ENCODE measurements at regions not wholly inside any gene's neighbourhood (a gene's known extent, or its start where the extent isn't known, plus 50 kb on each side); places are given as distances from the start of the nearest gene placed in this dataset.
"Not testable (repeated sequence)": the region's sequence is repeated elsewhere in the genome, so short reads cannot be mapped to it uniquely, and the experiment has no call there.

- Histone ChIP-seq H2AFZ (ENCODE audit: low read depth, low read length) (no peak overlapping the region), H3K9ac (ENCODE audit: low read length) (no peak overlapping the region), H3K27ac (ENCODE audit: low read length, poor library complexity, severe bottlenecking) (no peak overlapping the region), H3K18ac (ENCODE audit: low read depth in 1 of 2, low read length in 2 of 2) (no peak overlapping the region), H2BK5ac (ENCODE audit: low read depth, low read length, poor library complexity, severe bottlenecking) (no peak overlapping the region), H3K9me3 (ENCODE audit: control insufficient read depth, low read length) (no peaks in the 10 kb centered on the region), H2AK5ac (ENCODE audit: low read length, severe bottlenecking) (no peak overlapping the region), H3K27me3 (ENCODE audit: control insufficient read depth in 1 of 2, insufficient read depth in 1 of 2, low read length in 2 of 2) (no peaks in the 10 kb centered on the region), H3K79me1 (replicated peaks; ENCODE audit: low read length, poor library complexity, severe bottlenecking) (no peaks in the 10 kb centered on the region), H3K36me3 (ENCODE audit: control insufficient read depth in 1 of 2, insufficient read depth in 2 of 2, low read depth in 1 of 2, low read length in 2 of 2) (no peaks in the 10 kb centered on the region), H3K4me2 (ENCODE audit: low read length, poor library complexity, severe bottlenecking) (no peak overlapping the region), H2BK15ac (ENCODE audit: low read depth, poor library complexity, severe bottlenecking) (no peak overlapping the region), H3K4me1 (ENCODE audit: control insufficient read depth, insufficient read depth, low read depth, low read length) (peaks cover 8% of the 10 kb centered on the region), H2BK12ac (ENCODE audit: low read length in 2 of 2) (no peak overlapping the region), H3K4ac (ENCODE audit: low read depth in 1 of 2, low read length in 2 of 2) (no peak overlapping the region), H3K14ac (ENCODE audit: low read length in 2 of 2) (no peak overlapping the region), H4K91ac (ENCODE audit: low read length) (no peak overlapping the region), H4K8ac (ENCODE audit: low read length) (no peak overlapping the region), H3K4me3 (ENCODE audit: insufficient read depth in 1 of 2, low read depth in 1 of 2, low read length in 2 of 2) (no peak overlapping the region), H3K23ac (ENCODE audit: low read length in 2 of 2) (no peak overlapping the region), H2BK120ac (ENCODE audit: low read depth, low read length) (no peak overlapping the region)
- no peak for DNase-seq
- 23% methylated on average over 2 of the region's 2 CpGs for WGBS
These were observed 155.5 kb downstream of the MTX2 start for GRCh38 chr2:176424746-176425145.

- Histone ChIP-seq H4K91ac (ENCODE audit: low read length) (no peak overlapping the region), H2AK5ac (ENCODE audit: low read length, severe bottlenecking) (no peak overlapping the region), H3K27ac (ENCODE audit: low read length, poor library complexity, severe bottlenecking) (no peak overlapping the region), H2BK120ac (ENCODE audit: low read depth, low read length) (no peak overlapping the region), H3K4me2 (ENCODE audit: low read length, poor library complexity, severe bottlenecking) (no peak overlapping the region), H2BK5ac (ENCODE audit: low read depth, low read length, poor library complexity, severe bottlenecking) (no peak overlapping the region), H2BK12ac (ENCODE audit: low read length in 2 of 2) (no peak overlapping the region), H3K9ac (ENCODE audit: low read length) (no peak overlapping the region), H3K23ac (ENCODE audit: low read length in 2 of 2) (no peak overlapping the region), H3K4ac (ENCODE audit: low read depth in 1 of 2, low read length in 2 of 2) (no peak overlapping the region), H2AFZ (ENCODE audit: low read depth, low read length) (no peak overlapping the region), H3K4me3 (ENCODE audit: insufficient read depth in 1 of 2, low read depth in 1 of 2, low read length in 2 of 2) (no peak overlapping the region), H3K36me3 (ENCODE audit: control insufficient read depth in 1 of 2, insufficient read depth in 2 of 2, low read depth in 1 of 2, low read length in 2 of 2) (no peaks in the 10 kb centered on the region), H3K79me1 (replicated peaks; ENCODE audit: low read length, poor library complexity, severe bottlenecking) (no peaks in the 10 kb centered on the region), H3K14ac (ENCODE audit: low read length in 2 of 2) (no peak overlapping the region), H3K18ac (ENCODE audit: low read depth in 1 of 2, low read length in 2 of 2) (no peak overlapping the region), H3K27me3 (ENCODE audit: control insufficient read depth in 1 of 2, insufficient read depth in 1 of 2, low read length in 2 of 2) (no peaks in the 10 kb centered on the region), H3K9me3 (ENCODE audit: control insufficient read depth, low read length) (no peaks in the 10 kb centered on the region), H2BK15ac (ENCODE audit: low read depth, poor library complexity, severe bottlenecking) (no peak overlapping the region), H4K8ac (ENCODE audit: low read length) (no peak overlapping the region), H3K4me1 (ENCODE audit: control insufficient read depth, insufficient read depth, low read depth, low read length) (peaks cover 1% of the 10 kb centered on the region)
- no peak for DNase-seq
- no CpG with 5 or more reads among the region's 2 CpGs for WGBS
These were observed 158.3 kb downstream of the MTX2 start for GRCh38 chr2:176427549-176427948.

GRCh38 chr2:176428944-176429469, 159.8 kb downstream of the MTX2 start:
- H3K23ac ChIP-seq (ENCODE audit: low read length in 2 of 2); H3K27me3 ChIP-seq (ENCODE audit: control insufficient read depth in 1 of 2, insufficient read depth in 1 of 2, low read length in 2 of 2); H3K4me1 ChIP-seq (ENCODE audit: control insufficient read depth, insufficient read depth, low read depth, low read length); H4K91ac ChIP-seq (ENCODE audit: low read length); H2BK5ac ChIP-seq (ENCODE audit: low read depth, low read length, poor library complexity, severe bottlenecking); H2AK5ac ChIP-seq (ENCODE audit: low read length, severe bottlenecking); H3K27ac ChIP-seq (ENCODE audit: low read length, poor library complexity, severe bottlenecking); H2AFZ ChIP-seq (ENCODE audit: low read depth, low read length); H3K14ac ChIP-seq (ENCODE audit: low read length in 2 of 2); H3K18ac ChIP-seq (ENCODE audit: low read depth in 1 of 2, low read length in 2 of 2); H2BK12ac ChIP-seq (ENCODE audit: low read length in 2 of 2); H3K36me3 ChIP-seq (ENCODE audit: control insufficient read depth in 1 of 2, insufficient read depth in 2 of 2, low read depth in 1 of 2, low read length in 2 of 2); H3K4me2 ChIP-seq (ENCODE audit: low read length, poor library complexity, severe bottlenecking); H4K8ac ChIP-seq (ENCODE audit: low read length); DNase-seq; H3K4ac ChIP-seq (ENCODE audit: low read depth in 1 of 2, low read length in 2 of 2); H2BK15ac ChIP-seq (ENCODE audit: low read depth, poor library complexity, severe bottlenecking); H2BK120ac ChIP-seq (ENCODE audit: low read depth, low read length); H3K4me3 ChIP-seq (ENCODE audit: insufficient read depth in 1 of 2, low read depth in 1 of 2, low read length in 2 of 2); H3K9ac ChIP-seq (ENCODE audit: low read length); H3K9me3 ChIP-seq (ENCODE audit: control insufficient read depth, low read length); H3K79me1 ChIP-seq (replicated peaks; ENCODE audit: low read length, poor library complexity, severe bottlenecking): not testable (repeated sequence)
- WGBS: no CpG with 5 or more reads among the region's 5 CpGs

- Histone ChIP-seq H3K36me3 (ENCODE audit: control insufficient read depth in 1 of 2, insufficient read depth in 2 of 2, low read depth in 1 of 2, low read length in 2 of 2) (no peaks in the 10 kb centered on the region), H3K23ac (ENCODE audit: low read length in 2 of 2) (no peak overlapping the region), H3K4me2 (ENCODE audit: low read length, poor library complexity, severe bottlenecking) (no peak overlapping the region), H2AFZ (ENCODE audit: low read depth, low read length) (no peak overlapping the region), H3K4ac (ENCODE audit: low read depth in 1 of 2, low read length in 2 of 2) (no peak overlapping the region), H3K14ac (ENCODE audit: low read length in 2 of 2) (no peak overlapping the region), H3K9me3 (ENCODE audit: control insufficient read depth, low read length) (no peaks in the 10 kb centered on the region), H2BK5ac (ENCODE audit: low read depth, low read length, poor library complexity, severe bottlenecking) (no peak overlapping the region), H2BK120ac (ENCODE audit: low read depth, low read length) (no peak overlapping the region), H2BK12ac (ENCODE audit: low read length in 2 of 2) (no peak overlapping the region), H3K4me3 (ENCODE audit: insufficient read depth in 1 of 2, low read depth in 1 of 2, low read length in 2 of 2) (no peak overlapping the region), H2AK5ac (ENCODE audit: low read length, severe bottlenecking) (no peak overlapping the region), H3K9ac (ENCODE audit: low read length) (no peak overlapping the region), H4K91ac (ENCODE audit: low read length) (no peak overlapping the region), H3K79me1 (replicated peaks; ENCODE audit: low read length, poor library complexity, severe bottlenecking) (no peaks in the 10 kb centered on the region), H2BK15ac (ENCODE audit: low read depth, poor library complexity, severe bottlenecking) (no peak overlapping the region), H3K27me3 (ENCODE audit: control insufficient read depth in 1 of 2, insufficient read depth in 1 of 2, low read length in 2 of 2) (no peaks in the 10 kb centered on the region), H3K18ac (ENCODE audit: low read depth in 1 of 2, low read length in 2 of 2) (no peak overlapping the region), H4K8ac (ENCODE audit: low read length) (no peak overlapping the region), H3K4me1 (ENCODE audit: control insufficient read depth, insufficient read depth, low read depth, low read length) (no peaks in the 10 kb centered on the region), H3K27ac (ENCODE audit: low read length, poor library complexity, severe bottlenecking) (no peak overlapping the region)
- peak; percentile 30 for DNase-seq
- 67% methylated on average over 1 of the region's 2 CpGs for WGBS
These were observed 163.2 kb downstream of the MTX2 start for GRCh38 chr2:176432434-176432833.
